H9 (cell line): ENCODE measurements at regions not wholly inside any gene's neighbourhood (a gene's known extent, or its start where the extent isn't known, plus 50 kb on each side); places are given as distances from the start of the nearest gene placed in this dataset.

Source experiments
- DNase-seq: peaks from one replicate; pipeline ENCODE4 v3.0.0-alpha.2; 2017
- H2AFZ ChIP-seq: one replicate; pipeline ENCODE4 v1.6.1; 2013; ENCODE audit warnings: mild to moderate bottlenecking, low read length, control low read depth, moderate library complexity
- H2AK5ac ChIP-seq: 2 replicates; pipeline ENCODE4 v1.6.1; 2013; ENCODE audit warnings: low read length, control low read depth, mixed read lengths; ENCODE audit not compliant: insufficient read length
- H2BK120ac ChIP-seq: one replicate; pipeline ENCODE4 v1.6.1; 2013; ENCODE audit warnings: low read depth, mild to moderate bottlenecking, low read length, control low read depth, inconsistent platforms; ENCODE audit not compliant: poor library complexity, severe bottlenecking
- H2BK12ac ChIP-seq: 2 replicates; pipeline ENCODE4 v1.6.1; 2013; ENCODE audit warnings: low read length, control low read depth, mixed read lengths, low read depth; ENCODE audit not compliant: insufficient read length
- H2BK15ac ChIP-seq: 2 replicates; pipeline ENCODE4 v1.6.1; 2013; ENCODE audit warnings: low read depth, low read length, control low read depth
- H2BK20ac ChIP-seq: one replicate; pipeline ENCODE4 v1.6.1; 2013; ENCODE audit warnings: low read depth, mild to moderate bottlenecking, low read length, control low read depth, inconsistent platforms; ENCODE audit not compliant: poor library complexity, severe bottlenecking
- H2BK5ac ChIP-seq: 2 replicates; pipeline ENCODE4 v1.6.1; 2013; ENCODE audit warnings: low read length, control low read depth, mixed read lengths; ENCODE audit not compliant: insufficient read length
- H3K14ac ChIP-seq: 2 replicates; pipeline ENCODE4 v1.6.1; 2013; ENCODE audit warnings: low read length, control low read depth; ENCODE audit not compliant: insufficient read depth
- H3K18ac ChIP-seq: 2 replicates; pipeline ENCODE4 v1.6.1; 2013; ENCODE audit warnings: low read depth, mild to moderate bottlenecking, mixed read lengths, low read length, control low read depth; ENCODE audit not compliant: insufficient read length
- H3K23ac ChIP-seq: 2 replicates; pipeline ENCODE4 v1.6.1; 2013; ENCODE audit warnings: low read length, control low read depth, mixed read lengths, low read depth; ENCODE audit not compliant: insufficient read length
- H3K23me2 ChIP-seq: 2 replicates; pipeline ENCODE4 v1.6.1; 2013; ENCODE audit warnings: low read depth, mild to moderate bottlenecking, mixed read lengths, low read length, control low read depth; ENCODE audit not compliant: insufficient read length, poor library complexity, severe bottlenecking
- H3K27ac ChIP-seq: 2 replicates; pipeline ENCODE4 v1.5.1; 2013; ENCODE audit warnings: low read length, control low read depth, mixed read lengths, low read depth; ENCODE audit not compliant: insufficient read length
- H3K27me3 ChIP-seq: 2 replicates; pipeline ENCODE4 v1.6.1; 2013; ENCODE audit warnings: low read length, control low read depth, inconsistent platforms; ENCODE audit not compliant: insufficient read depth
- H3K4ac ChIP-seq: 2 replicates; pipeline ENCODE4 v1.6.1; 2013; ENCODE audit warnings: low read depth, mild to moderate bottlenecking, control low read depth, inconsistent platforms, low read length, moderate library complexity
- H3K4me1 ChIP-seq: 2 replicates; pipeline ENCODE4 v1.6.1; 2013; ENCODE audit warnings: low read length, control low read depth, inconsistent platforms; ENCODE audit not compliant: insufficient read depth
- H3K4me2 ChIP-seq: 2 replicates; pipeline ENCODE4 v1.6.1; 2013; ENCODE audit warnings: low read length, control low read depth, mixed read lengths; ENCODE audit not compliant: insufficient read length, insufficient read depth
- H3K56ac ChIP-seq: 2 replicates; pipeline ENCODE4 v1.6.1; 2013; ENCODE audit warnings: low read depth, mild to moderate bottlenecking, mixed read lengths, low read length, control low read depth; ENCODE audit not compliant: insufficient read length
- H3K79me1 ChIP-seq: 2 replicates; pipeline ENCODE4 v1.6.1; 2013; ENCODE audit warnings: low read depth, mild to moderate bottlenecking, moderate library complexity, low read length, control low read depth, inconsistent platforms; ENCODE audit not compliant: insufficient read depth, poor library complexity, severe bottlenecking
- H3K79me2 ChIP-seq: 2 replicates; pipeline ENCODE4 v1.6.1; 2013; ENCODE audit warnings: low read length, control low read depth, inconsistent platforms; ENCODE audit not compliant: insufficient read depth
- H3K9ac ChIP-seq: 2 replicates; pipeline ENCODE4 v1.6.1; 2013; ENCODE audit warnings: low read length, control low read depth, mixed read lengths; ENCODE audit not compliant: insufficient read length; ENCODE audit errors: extremely low read depth
- H3K9me3 ChIP-seq: one replicate; pipeline ENCODE4 v1.6.1; 2013; ENCODE audit warnings: low read depth, low read length, inconsistent platforms; ENCODE audit not compliant: control insufficient read depth
- H3T11ph ChIP-seq: one replicate; pipeline ENCODE4 v1.6.1; 2013; ENCODE audit warnings: mild to moderate bottlenecking, low read length, control low read depth, inconsistent platforms
- H4K20me1 ChIP-seq: one replicate; pipeline ENCODE4 v1.6.1; 2013; ENCODE audit not compliant: control insufficient read depth, insufficient read length, insufficient read depth
- H4K5ac ChIP-seq: 2 replicates; pipeline ENCODE4 v1.6.1; 2013; ENCODE audit warnings: low read depth, mild to moderate bottlenecking, mixed read lengths, low read length, control low read depth; ENCODE audit not compliant: insufficient read length
- H4K8ac ChIP-seq: replicated peaks from 2 replicates; pipeline ENCODE4 v1.6.1; 2013; ENCODE audit warnings: low read length, control low read depth, mixed read lengths, low read depth; ENCODE audit not compliant: insufficient read length
- H4K91ac ChIP-seq: 2 replicates; pipeline ENCODE4 v1.6.1; 2013; ENCODE audit warnings: low read depth, mild to moderate bottlenecking, moderate library complexity, mixed read lengths, low read length, control low read depth; ENCODE audit not compliant: insufficient read length
- H3K27ac Mint-ChIP-seq, 3 experiments: 2 replicates in 2 of 3; 3 replicates in 1 of 3; pipeline ENCODE4 v1.8.0; 2020 to 2021; ENCODE audit warnings: mixed read lengths in 3 of 3, mild to moderate bottlenecking in 1 of 3, moderate library complexity in 1 of 3
- H3K27me3 Mint-ChIP-seq: 2 replicates; pipeline ENCODE4 v1.8.0; 2021; ENCODE audit warnings: low read depth, mild to moderate bottlenecking, moderate library complexity, mixed read lengths
- H3K36me3 Mint-ChIP-seq, 3 experiments: 2 replicates in 2 of 3; 3 replicates in 1 of 3; pipeline ENCODE4 v1.8.0; 2020 to 2021; ENCODE audit warnings: low read depth in 3 of 3, mixed read lengths in 3 of 3; ENCODE audit not compliant: insufficient read depth in 1 of 3
- H3K4me1 Mint-ChIP-seq, 2 experiments: 2 replicates each; pipeline ENCODE4 v1.8.0; 2020; ENCODE audit warnings: mixed read lengths in 2 of 2
- H3K4me3 Mint-ChIP-seq, 2 experiments: 2 replicates in 1 of 2; 3 replicates in 1 of 2; pipeline ENCODE4 v1.8.0; 2020 to 2021; ENCODE audit warnings: mild to moderate bottlenecking in 2 of 2, mixed read lengths in 2 of 2, moderate library complexity in 1 of 2
- H3K9me3 Mint-ChIP-seq, 2 experiments: 2 replicates in 1 of 2; 3 replicates in 1 of 2; pipeline ENCODE4 v1.8.0; 2020; ENCODE audit warnings: mild to moderate bottlenecking in 2 of 2, mixed read lengths in 2 of 2, moderate library complexity in 1 of 2
- WGBS: extraction: QIAGEN DNeasy Blood & Tissue Kit; methylation state at CpG from one replicate; pipeline ENCODE4 v1.1.7; 2013; ENCODE audit warnings: missing lambda C conversion rate, low lambda C conversion rate, mixed read lengths; ENCODE audit not compliant: insufficient read length; ENCODE audit errors: extremely low coverage; 5-methylcytosine and 5-hydroxymethylcytosine counted together
- TF ChIP-seq, protein P1 (sequence below): fragments of 200-600 bp; sonication (generic); conservative IDR thresholded peaks from 3 replicates; pipeline ENCODE4 v1.8.0; 2021; ENCODE audit warnings: antibody characterized with exemption, mild to moderate bottlenecking

DNA sequence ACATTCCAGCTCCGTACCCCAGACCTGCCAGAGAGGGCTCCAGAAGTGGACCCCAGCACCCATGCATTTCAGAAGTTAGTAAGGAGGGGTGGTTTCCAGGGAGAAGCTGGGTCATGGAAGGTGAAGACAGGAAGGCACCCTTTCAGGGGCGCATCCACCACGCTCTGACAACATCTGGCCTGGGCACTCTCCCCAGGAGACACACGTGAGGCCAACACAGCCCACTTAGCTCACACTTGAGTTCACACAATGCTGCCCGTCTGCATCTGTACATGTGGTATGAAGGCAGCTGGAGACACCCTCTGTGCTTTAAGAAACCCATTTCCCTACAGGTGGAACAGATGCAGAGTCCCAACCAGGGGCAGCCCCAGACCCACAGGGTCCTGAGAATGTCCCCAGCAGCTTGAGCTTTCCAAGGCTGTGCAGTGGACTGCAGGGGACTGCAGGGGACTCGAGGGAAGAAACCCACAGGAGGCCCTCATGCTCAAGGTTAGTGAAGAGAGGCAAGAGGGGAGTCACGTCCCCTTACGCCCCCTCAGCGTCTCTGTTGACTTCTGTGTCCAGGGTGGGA is 326.8 kb upstream of the IRX1 start:
- Histone ChIP-seq H2BK12ac (no peak overlapping the region), H2AFZ (no peak overlapping the region), H3T11ph (no peak overlapping the region), H2BK120ac (no peak overlapping the region), H3K14ac (no peak overlapping the region), H4K5ac (no peak overlapping the region), H3K27ac (no peak overlapping the region), H3K79me2 (no peaks in the 10 kb centered on the region), H4K8ac (no peak overlapping the region), H3K18ac (no peak overlapping the region), H3K23me2 (no peaks in the 10 kb centered on the region), H3K79me1 (no peaks in the 10 kb centered on the region), H3K27me3 (no peaks in the 10 kb centered on the region), H4K91ac (no peak overlapping the region), H3K4me1 (no peaks in the 10 kb centered on the region), H2BK5ac (no peak overlapping the region), H3K9ac (no peak overlapping the region), H3K9me3 (no peaks in the 10 kb centered on the region), H2BK20ac (no peak overlapping the region), H2BK15ac (no peak overlapping the region), H2AK5ac (no peak overlapping the region), H3K4ac (no peak overlapping the region), H3K4me2 (no peak overlapping the region), H4K20me1 (no peaks in the 10 kb centered on the region), H3K56ac (no peak overlapping the region), H3K23ac (no peak overlapping the region)
- Mint-ChIP-seq H3K36me3 (no peaks in the 10 kb centered on the region), H3K27ac (no peak overlapping the region), H3K9me3 (no peaks in the 10 kb centered on the region), H3K4me1 (peaks cover 4 to 13% of the 10 kb centered on the region in 2 experiments), H3K27me3 (peaks cover 3% of the 10 kb centered on the region; the same call in 1 of the 2 replicates), H3K4me3 (no peak overlapping the region)
- DNase-seq: no peak
- TF ChIP-seq, protein P1, sequence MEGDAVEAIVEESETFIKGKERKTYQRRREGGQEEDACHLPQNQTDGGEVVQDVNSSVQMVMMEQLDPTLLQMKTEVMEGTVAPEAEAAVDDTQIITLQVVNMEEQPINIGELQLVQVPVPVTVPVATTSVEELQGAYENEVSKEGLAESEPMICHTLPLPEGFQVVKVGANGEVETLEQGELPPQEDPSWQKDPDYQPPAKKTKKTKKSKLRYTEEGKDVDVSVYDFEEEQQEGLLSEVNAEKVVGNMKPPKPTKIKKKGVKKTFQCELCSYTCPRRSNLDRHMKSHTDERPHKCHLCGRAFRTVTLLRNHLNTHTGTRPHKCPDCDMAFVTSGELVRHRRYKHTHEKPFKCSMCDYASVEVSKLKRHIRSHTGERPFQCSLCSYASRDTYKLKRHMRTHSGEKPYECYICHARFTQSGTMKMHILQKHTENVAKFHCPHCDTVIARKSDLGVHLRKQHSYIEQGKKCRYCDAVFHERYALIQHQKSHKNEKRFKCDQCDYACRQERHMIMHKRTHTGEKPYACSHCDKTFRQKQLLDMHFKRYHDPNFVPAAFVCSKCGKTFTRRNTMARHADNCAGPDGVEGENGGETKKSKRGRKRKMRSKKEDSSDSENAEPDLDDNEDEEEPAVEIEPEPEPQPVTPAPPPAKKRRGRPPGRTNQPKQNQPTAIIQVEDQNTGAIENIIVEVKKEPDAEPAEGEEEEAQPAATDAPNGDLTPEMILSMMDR: no peak
- no CpG with 5 or more reads among the region's 9 CpGs for WGBS
